ENCODE measurements at regions not wholly inside any gene's neighbourhood (a gene's known extent, or its start where the extent isn't known, plus 50 kb on each side); places are given as distances from the start of the nearest gene placed in this dataset.

DNA sequence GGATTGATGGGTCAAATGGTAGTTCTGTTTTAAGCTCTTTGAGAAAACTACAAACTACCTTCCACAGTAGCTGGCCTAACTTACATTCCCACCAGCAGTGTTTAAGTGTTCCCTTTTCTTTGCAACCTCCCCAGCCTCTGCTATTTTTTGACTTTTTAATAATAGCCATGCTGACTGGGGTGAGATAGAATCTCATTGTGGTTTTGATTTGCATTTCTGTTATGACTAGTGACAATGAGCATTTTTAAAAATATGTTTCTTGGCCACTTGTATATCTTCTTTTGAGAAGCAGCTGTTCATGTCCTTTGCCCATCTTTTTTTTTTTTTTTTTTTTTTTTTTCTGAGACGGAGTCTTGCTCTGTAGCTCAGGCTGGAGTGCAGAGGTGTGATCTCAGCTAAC lies 155.2 kb upstream of the BMPER start:
- DNase-seq (ENCODE audit: low read depth in 4 of 4, low spot score in 3 of 4): no peak

- DNase-seq (ENCODE audit: low read depth in 4 of 4, low spot score in 3 of 4): no peak
These were observed 153.9 kb upstream of the BMPER start for GRCh38 chr7:33751443-33751842.

GRCh38 chr7:33753881-33754525 lies 151.3 kb upstream of the BMPER start:
- no peak for DNase-seq (ENCODE audit: low read depth in 4 of 4, low spot score in 3 of 4)

- no peak for DNase-seq (ENCODE audit: low read depth in 4 of 4, low spot score in 3 of 4)
These were observed 150.1 kb upstream of the BMPER start for GRCh38 chr7:33754933-33755928.

- no peak for DNase-seq (ENCODE audit: low read depth in 4 of 4, low spot score in 3 of 4)
These were observed 148.3 kb upstream of the BMPER start for GRCh38 chr7:33757050-33757449.

- DNase-seq (ENCODE audit: low read depth in 4 of 4, low spot score in 3 of 4): no peak
These were observed 147.7 kb upstream of the BMPER start for GRCh38 chr7:33757563-33758165.

- DNase-seq (ENCODE audit: low read depth in 4 of 4, low spot score in 3 of 4): no peak
These were observed 145.2 kb upstream of the BMPER start for GRCh38 chr7:33760146-33760545.

- DNase-seq (ENCODE audit: low read depth in 4 of 4, low spot score in 3 of 4): no peak
These were observed 144.5 kb upstream of the BMPER start for GRCh38 chr7:33760834-33761233.

- no peak for DNase-seq (ENCODE audit: low read depth in 4 of 4, low spot score in 3 of 4)
These were observed 143.8 kb upstream of the BMPER start for GRCh38 chr7:33761449-33762080.

DNA sequence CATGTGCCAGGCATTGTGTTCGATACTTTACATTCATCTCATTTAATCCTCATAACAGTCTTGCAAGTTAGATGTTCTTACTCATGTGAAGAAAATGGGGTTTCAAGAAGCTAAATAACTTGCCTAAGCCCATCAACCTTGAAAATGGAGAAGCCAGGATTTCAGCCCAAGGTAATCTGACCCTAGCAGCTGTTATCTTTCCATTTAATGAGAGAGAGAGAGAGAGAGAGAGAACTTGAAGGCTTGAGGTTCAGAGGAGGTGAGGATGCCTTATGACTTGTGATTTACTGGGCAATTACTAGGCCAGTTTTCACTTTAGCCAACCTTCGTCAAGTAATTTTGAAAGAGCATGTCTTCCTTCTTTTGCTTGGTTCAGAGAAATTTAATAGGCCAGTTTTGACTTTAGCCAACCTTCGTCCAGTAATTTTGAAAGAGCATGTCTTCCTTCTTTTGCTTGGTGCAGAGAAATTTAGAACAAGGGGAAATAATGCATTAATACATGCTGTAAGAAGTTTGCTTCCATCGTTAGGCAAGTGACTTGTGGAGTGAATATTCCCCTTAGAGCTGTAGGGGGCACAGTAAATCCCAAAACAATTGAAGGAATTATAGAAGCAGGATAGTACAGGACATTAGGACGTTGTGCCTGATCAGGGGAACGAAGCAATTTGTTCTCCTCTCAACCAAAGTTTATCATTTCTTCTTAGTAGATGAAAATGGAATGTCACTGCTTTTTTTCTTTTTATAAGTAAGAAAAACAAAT lies 143.0 kb upstream of the BMPER start:
- DNase-seq (ENCODE audit: low read depth in 4 of 4, low spot score in 3 of 4): no peak

DNA sequence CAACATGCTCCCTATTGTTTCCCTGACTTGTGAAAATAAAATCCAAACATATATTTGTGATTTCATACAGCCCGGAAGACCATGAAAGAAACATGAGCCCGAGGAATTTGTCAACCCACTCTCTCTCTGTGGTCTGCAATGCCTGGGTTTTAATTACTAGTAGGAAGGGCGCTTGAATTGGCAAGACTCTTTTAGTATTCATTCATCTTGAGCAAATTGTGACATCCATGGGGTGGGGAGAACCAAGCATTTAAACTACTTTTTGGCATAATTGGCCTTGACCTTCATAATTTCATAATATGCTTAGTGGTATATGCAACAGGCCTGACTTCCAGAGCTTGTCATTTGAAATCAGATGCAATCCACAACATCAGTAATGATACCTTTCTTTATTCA lies 142.4 kb upstream of the BMPER start:
- DNase-seq (ENCODE audit: low read depth in 4 of 4, low spot score in 3 of 4): no peak

DNA sequence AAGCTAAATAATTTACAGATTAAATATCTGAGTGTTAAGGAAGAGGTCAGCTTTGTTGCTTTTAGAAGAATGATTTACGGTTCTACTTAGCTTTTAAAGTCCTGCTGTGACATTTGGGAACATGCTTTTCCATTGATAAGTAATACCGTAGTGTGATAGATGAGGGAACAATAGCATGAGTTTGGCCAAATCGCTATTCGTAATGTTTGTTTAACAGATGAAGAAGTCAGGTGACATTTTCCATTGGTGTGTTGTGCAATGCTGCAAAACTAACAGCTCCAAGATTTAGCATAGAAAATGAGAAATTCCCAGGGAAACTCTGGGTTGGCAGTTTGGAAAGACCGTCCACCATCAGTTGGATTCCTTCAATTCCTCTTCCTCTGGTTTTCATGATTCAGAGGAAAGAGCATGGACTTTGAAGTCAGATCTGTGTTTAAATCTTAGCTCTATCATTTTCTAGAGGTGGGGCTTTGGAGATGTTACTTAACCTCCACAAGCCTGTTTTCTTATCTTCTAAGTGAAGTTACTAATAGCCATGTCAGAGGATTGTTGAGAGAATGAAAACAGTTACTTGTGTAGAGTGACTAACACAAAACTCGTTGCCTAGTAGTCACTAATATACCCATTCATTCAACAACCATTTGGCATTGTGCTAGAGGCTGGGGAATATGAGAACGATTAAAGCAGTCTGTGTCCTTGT lies 140.4 kb upstream of the BMPER start:
- DNase-seq (ENCODE audit: low read depth in 4 of 4, low spot score in 3 of 4): no peak

- no peak for DNase-seq (ENCODE audit: low read depth in 4 of 4, low spot score in 3 of 4)
These were observed 138.9 kb upstream of the BMPER start for GRCh38 chr7:33766405-33766804.

GRCh38 chr7:33769930-33770329 lies 135.4 kb upstream of the BMPER start:
- no peak for DNase-seq (ENCODE audit: low read depth in 4 of 4, low spot score in 3 of 4)

DNA sequence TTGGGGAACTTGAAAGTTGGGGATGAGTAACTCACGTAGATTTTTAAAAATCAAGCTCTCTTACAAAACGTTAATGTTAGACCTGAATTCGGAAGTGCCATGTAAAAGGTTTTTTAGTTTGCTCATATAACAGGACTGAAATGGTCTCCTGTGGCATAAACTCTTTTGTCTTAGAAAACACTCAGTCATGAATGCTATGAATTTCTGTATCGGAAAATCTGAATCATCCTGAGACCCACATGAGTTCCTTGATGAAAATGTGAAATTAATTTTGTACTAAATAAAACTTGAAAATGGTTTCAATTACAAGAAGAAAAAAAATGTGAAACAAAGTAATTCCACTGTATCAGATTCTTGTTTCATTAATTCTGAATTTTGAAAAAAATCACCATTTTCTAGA lies 134.8 kb upstream of the BMPER start:
- no peak for DNase-seq (ENCODE audit: low read depth in 4 of 4, low spot score in 3 of 4)

DNA sequence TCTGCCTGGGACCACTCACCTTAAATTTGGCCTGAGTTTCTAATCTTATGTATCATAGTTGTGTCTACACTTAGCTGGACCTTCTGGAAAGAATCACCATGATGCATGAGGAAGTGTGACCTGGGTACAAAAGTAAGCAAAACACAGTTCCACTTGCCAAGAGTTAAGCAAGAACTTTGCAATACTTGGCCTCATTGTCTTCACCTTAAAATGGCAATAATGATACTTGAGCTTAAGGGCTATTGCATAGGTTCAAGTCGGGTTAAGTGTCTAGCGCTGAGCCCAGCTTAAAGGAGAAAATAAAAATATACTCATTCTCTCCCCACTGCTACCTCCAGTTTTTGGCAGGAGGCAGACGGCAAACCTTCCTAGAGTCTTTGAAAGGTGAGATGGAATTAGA lies 133.9 kb upstream of the BMPER start:
- no peak for DNase-seq (ENCODE audit: low read depth in 4 of 4, low spot score in 3 of 4)

- no peak for DNase-seq (ENCODE audit: low read depth in 4 of 4, low spot score in 3 of 4)
These were observed 132.3 kb upstream of the BMPER start for GRCh38 chr7:33773053-33773452.

DNA sequence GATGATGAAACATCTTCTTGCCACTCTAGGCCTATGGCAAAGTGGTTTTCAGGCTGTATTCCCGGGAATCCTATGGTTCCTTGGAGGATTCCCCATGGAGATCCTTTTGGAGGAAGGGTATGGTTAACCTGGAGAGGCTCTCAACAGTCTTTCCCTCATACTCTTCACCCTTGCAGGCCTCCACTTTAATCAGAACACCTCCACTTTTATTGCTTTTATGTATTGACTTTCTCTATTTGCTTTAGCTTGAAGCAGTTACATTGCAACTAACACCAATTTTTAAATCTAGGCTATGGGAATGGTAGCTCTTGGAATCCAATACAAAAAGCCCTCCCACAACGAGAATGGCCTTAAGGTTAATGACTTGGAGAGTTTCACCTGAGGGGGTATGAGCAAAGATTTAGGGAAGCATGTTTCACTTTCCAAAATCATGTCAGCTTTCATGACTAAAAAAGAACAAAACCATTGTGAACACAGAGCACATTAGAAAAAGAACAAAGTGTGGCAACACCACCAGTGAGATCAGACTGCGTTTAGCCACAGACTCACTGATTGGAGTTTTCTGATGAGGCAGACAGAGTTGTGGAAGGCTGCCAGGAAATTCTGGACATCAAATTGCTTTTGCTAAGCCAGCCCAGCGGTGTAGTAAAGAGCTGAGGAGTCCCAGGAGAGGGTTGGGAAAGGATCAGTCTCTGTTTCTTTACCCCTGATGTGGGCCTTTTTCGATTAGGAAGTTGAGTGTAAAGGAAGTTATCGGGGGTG lies 130.4 kb upstream of the BMPER start:
- DNase-seq (ENCODE audit: low read depth in 4 of 4, low spot score in 3 of 4): no peak

- no peak for DNase-seq (ENCODE audit: low read depth in 4 of 4, low spot score in 3 of 4)
These were observed 129.5 kb upstream of the BMPER start for GRCh38 chr7:33775790-33776189.
